NCI-H510A treated with DMSO at 0.1 percent for 48 hours (cell line): ENCODE measurements at regions not wholly inside any gene's neighbourhood (a gene's known extent, or its start where the extent isn't known, plus 50 kb on each side); places are given as distances from the start of the nearest gene placed in this dataset.
"Not testable (repeated sequence)": the region's sequence is repeated elsewhere in the genome, so short reads cannot be mapped to it uniquely, and the experiment has no call there.

Source experiments
- DNase-seq: peaks from one replicate; lab custom pipeline; 2025; lab: John Stamatoyannopoulos, UW

GRCh38 chr3:78255403-78255802 is 1215.5 kb downstream of the ROBO2 start:
- no peak for DNase-seq

- DNase-seq: no peak
Measured at GRCh38 chr3:78256123-78256522, 1216.2 kb downstream of the ROBO2 start.

GRCh38 chr3:78257951-78258530 is 1218.1 kb downstream of the ROBO2 start:
- DNase-seq: no peak

- DNase-seq: no peak
Measured at GRCh38 chr3:78258798-78259197, 1218.9 kb downstream of the ROBO2 start.

GRCh38 chr3:78260388-78260787 is 1220.5 kb downstream of the ROBO2 start:
- DNase-seq: no peak

GRCh38 chr3:78266550-78266949 is 1226.7 kb downstream of the ROBO2 start:
- DNase-seq: not testable (repeated sequence)

GRCh38 chr3:78267235-78267634 is 1227.3 kb downstream of the ROBO2 start:
- DNase-seq: no peak

GRCh38 chr3:78268087-78268486 is 1228.2 kb downstream of the ROBO2 start:
- no peak for DNase-seq

GRCh38 chr3:78268716-78269668 is 1229.1 kb downstream of the ROBO2 start:
- no peak for DNase-seq

GRCh38 chr3:78273326-78273725 is 1233.4 kb downstream of the ROBO2 start:
- no peak for DNase-seq

GRCh38 chr3:78274475-78275065 is 1234.7 kb downstream of the ROBO2 start:
- DNase-seq: no peak

- no peak for DNase-seq
Measured at GRCh38 chr3:78275420-78275852, 1235.5 kb downstream of the ROBO2 start.

GRCh38 chr3:78277220-78277619 is 1237.3 kb downstream of the ROBO2 start:
- DNase-seq: no peak

- no peak for DNase-seq
Measured at GRCh38 chr3:78277801-78278200, 1237.9 kb downstream of the ROBO2 start.

- no peak for DNase-seq
Measured at GRCh38 chr3:78279091-78279490, 1239.2 kb downstream of the ROBO2 start.

GRCh38 chr3:78281381-78281780 is 1241.5 kb downstream of the ROBO2 start:
- no peak for DNase-seq

- no peak for DNase-seq
Measured at GRCh38 chr3:78283994-78284393, 1244.1 kb downstream of the ROBO2 start.

- DNase-seq: no peak
Measured at GRCh38 chr3:78285032-78285728, 1245.3 kb downstream of the ROBO2 start.

GRCh38 chr3:78287085-78287484 is 1247.2 kb downstream of the ROBO2 start:
- no peak for DNase-seq

- no peak for DNase-seq
Measured at GRCh38 chr3:78293284-78293683, 1253.4 kb downstream of the ROBO2 start.

- DNase-seq: no peak
Measured at GRCh38 chr3:78304115-78304514, 1264.2 kb downstream of the ROBO2 start.

GRCh38 chr3:78312851-78313250 is 1273.0 kb downstream of the ROBO2 start:
- DNase-seq: no peak
